NCI-H446 treated with DMSO at 0.1 percent for 48 hours (cell line): ENCODE measurements at regions not wholly inside any gene's neighbourhood (a gene's known extent, or its start where the extent isn't known, plus 50 kb on each side); places are given as distances from the start of the nearest gene placed in this dataset.

ENCODE experiments used
- DNase-seq: peaks from one replicate; lab custom pipeline; 2025; lab: John Stamatoyannopoulos, UW

DNA sequence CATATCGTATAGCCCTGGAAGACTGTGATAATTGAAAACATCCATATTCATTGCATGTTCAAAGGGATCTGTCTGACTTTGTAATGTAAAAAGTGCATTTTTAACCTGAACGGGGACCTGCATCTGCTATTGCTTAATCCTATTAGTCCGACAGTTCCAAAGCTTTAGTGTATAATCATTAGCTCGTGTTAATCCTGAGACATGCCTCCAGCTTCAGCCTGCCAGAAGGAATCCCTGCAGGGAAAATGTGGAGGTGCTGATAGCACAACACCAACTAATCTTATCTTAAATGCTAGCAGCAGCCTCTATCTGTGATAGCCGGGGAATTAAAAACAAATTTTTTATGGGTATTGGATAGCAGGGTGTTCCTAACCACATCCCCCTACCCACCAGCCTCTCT lies 495.2 kb downstream of the TLE4 start:
- no peak for DNase-seq

DNA sequence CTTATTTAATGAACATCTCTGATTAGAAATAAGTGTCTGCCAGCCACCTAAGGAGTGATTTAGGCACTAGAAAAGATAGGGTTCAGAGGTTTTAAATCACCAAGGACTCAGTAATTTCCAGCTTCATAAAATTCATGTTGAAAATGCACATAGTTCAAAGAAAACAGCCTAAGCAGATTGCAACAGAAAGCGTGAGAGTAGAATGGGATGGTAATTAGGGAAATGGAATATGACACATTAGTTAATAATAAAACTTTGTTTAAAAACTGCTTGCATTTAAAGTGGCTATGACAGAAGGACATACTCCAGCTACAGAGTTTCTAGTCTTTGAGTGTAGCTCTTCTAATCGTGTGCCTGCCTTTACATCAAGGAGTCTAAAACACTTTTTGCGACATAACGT lies 490.8 kb downstream of the TLE4 start:
- no peak for DNase-seq

DNA sequence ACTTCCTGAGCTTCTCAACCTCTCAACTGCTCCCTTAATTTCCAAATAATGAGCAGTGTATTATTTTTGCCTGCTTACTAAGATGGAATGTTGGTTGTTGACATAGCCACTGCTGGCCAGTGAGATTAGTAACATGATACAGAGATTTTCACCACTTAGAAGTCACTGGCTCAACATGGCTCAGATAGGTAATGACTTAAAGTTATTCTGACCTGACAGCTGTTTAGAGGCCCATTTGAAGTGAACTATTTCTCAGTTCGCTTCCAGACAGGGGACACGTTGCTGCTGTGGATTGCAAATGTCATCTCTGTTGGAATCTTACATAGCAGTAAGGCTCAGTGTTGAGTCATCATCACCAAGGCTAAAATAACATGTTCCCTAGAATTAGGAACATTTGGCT lies 490.2 kb downstream of the TLE4 start:
- no peak for DNase-seq

DNA sequence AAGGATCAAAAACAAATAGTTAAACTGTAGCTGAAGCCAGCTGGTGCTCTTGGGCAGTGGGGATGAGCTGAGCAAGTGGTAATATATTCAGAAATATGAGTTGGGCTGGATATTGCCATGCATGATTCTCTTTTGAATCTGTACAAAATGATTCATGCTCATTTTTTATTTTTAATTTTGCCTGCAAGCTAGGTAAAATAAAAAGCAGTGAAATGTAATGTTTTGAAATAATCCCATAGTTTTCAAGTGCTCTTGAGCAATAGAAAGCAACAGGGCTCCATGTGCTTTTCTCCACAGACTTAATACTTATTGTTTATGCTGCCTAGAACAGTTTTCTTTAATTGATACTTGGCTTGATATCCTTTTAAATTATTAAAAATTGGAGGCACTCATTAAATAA lies 489.3 kb downstream of the TLE4 start:
- no peak for DNase-seq

DNA sequence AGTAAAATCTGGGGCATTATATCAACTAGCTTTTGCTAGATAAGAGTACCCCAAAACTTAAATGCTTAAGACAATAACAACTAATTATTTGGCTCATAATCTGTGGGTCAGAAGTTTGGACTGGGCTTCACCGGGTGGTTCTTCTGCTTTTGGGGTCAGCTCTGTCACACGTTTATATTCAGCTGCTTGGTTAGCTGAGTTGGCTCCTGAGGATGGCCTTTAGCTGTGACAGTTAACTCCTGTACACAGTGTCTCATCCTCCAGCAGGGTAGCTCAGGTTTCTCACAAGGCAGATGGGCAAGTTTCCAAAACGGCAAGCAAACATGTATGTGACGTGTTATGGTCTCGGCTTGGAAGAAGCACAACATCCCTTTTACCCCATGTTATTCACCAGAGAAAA lies 488.2 kb downstream of the TLE4 start:
- no peak for DNase-seq

DNA sequence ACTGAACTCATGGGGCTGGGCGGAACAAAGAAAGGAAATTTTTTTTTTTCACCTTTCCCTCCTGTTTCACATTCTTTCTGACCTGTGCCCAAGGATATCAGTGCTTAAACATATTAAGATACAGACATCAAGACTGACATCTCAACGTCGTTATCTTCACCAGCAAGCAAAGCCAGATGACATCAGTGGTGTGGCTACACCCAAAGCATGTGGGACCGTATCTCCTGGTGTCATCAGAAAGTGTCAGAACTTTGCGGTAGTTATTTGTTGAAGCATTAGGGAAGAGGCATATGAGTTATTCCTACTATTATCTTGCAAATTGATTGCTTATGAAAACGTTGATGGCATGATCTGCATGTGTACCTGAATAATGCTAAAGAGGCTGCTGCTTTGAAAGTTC lies 487.4 kb downstream of the TLE4 start:
- DNase-seq = no peak

DNA sequence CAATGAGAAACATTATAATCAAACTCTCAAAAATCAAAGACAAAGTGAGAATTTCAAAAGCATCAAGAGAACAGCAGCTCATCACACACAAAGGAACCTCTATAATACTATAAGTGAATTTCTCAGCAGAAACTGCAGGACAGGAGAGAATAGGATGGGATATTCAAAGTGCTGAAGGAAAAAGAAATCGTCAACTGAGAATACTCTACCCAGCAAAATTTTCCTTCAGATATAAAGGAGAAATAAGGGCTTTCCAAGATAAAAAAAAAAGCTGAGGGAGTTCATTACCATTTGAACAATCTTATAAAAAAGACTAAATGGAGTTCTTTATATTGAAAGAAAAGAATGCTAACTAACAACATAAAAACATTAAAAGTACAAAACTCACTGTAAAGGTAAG lies 481.1 kb downstream of the TLE4 start:
- DNase-seq = no peak

DNA sequence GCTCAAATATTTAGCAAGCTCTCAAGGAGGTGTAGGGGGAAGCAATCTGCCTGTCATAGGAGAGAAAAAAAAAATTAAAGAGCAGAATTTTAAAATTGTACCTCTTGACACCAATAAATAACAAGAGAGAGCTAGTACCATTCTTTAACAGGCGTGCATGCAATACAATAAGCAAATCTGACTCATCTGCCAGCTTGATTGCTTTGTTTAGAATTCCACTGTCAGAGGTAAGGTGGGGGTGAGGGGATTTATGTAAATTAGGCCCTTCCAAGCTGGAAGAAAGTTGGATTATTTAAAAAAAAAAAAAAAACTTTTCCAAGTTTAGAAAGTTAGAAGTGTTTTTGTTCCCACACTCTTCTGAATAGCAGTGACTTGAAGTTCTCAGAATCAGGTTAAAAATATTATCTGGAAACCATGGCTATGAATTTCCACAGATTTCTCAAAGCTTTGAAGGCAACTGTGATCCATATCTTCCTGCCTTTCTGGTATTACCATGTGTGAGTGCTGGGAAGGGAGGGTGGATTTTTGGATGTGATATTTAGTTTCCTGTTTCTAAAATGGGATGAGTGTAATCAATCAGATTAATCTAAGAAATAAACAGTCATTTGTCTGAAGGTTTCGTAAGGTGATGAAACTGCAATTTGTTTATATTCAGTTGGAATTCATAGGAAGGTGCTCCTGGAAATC lies 477.5 kb downstream of the TLE4 start:
- DNase-seq = no peak

DNA sequence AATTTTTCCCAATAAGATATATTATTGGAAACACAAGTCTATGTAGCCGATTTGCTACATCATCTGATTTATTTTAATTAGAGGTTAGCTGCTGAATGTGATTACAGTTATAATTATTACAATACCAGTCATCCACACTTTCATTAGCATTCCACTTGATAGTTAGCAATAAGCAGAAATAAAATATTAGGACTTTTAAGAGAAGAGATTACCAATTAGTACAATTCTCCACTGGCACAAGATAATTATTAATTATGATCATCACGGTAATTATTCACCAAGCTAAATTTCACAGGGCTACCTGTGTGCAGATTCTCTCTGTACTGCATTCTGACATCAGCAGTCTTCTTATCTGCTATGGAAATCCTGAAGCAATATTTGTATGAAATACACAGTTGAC lies 474.7 kb downstream of the TLE4 start:
- no peak for DNase-seq

DNA sequence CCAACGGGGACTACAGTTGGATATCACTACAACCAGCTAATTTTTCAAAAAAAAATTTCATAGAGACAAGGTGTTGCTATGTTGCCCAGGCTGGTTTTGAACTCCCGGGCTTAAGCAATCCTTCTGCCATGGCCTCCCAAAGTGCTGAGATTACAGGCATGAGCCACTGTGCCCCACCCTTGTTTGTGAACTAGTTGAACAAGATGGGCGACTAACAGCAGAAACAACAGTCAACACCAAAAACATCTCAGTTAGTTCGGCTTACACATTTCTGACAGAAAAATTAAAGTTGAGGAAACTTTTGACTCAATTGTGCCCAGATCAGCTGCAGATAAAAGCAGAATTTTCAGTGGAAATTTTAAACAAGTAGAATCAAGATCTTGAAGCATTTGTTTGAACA lies 470.1 kb downstream of the TLE4 start:
- DNase-seq = no peak

DNA sequence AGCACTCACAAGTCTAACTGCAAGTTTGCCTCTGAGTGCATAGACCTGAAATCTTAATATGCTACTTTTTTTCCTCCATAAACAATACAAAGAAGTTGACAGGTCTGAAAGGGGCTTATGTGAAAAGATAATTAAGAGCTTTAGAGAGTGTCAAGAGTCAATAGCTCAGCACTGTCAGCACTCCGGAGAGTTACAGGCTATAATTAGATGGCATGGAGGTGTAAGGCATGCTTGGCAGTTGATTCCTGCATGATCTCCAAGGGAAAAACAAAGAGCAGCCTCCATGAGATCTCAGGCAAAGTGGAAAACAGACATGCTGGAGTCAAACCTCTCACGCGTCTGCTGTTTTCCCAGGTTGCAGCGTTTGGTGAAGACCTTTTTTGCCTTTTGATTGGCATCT lies 468.7 kb downstream of the TLE4 start:
- no peak for DNase-seq

DNA sequence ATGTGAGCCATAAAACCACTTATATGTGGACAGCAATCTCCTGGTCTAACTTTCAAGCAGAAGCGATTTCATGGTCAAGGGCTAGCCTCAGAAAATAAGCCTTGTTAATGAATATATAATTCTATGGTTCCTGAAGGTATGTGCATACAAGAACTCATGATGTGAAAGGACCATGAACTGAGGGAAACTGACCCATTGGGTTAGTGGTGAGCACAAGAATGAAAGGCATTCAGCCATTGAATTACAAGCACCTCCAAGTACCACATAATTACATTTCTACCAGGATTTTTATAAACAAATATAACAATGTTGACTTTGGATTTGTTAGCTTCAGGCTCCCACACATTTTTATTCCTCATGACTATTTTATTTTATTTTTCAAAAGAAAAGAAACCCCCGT lies 459.0 kb downstream of the TLE4 start:
- DNase-seq = no peak

DNA sequence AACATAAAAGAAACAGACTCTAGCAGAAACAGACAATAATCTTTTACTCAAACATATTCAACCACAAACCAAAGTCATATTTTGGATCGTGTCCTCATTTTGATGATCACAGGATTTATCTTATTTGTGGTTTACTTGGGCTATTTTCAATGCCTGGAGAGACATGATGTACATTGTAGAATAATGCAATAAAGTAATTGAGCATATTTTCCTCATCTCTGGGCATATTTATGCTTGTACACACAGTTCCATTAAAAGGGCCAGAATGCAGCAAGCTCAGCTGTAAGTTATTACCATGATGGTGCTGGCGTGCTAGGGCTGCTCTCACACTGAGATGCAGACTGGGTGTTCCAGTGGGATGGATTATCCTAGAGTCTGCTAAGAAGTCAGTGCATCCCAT lies 456.7 kb downstream of the TLE4 start:
- DNase-seq = no peak

DNA sequence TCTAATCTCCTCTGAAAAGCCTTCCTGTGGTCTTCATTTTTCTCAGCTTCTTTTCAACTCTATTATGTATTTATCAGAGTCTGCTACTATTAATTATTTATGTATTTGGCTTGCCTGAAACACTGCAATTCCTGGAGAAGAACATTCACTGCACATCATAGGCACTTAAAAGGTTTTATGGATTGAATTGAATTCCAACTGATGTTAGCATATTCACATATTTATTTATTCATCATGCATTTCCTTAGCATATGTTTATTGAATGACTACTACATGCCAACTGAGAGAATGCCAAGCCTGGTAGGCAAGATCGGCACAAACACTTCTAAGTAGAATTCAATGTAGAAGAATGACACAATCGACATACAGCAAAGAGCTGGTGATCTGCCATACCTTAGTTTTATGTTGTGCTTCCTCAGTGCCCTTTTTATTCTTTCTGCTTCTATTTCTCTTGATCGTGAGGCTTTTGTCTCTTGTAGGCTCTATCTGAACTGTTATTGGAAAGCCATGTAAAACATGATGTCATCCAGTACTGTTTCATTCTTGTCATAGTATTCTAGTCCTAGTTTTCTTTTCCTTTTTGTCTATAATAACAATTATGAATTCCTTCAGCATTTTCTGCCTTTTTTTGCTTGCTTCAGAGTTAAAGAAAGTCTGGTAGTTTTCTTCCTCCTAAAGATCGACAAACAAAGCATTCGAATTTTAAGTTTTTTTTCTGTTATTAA lies 454.2 kb downstream of the TLE4 start:
- no peak for DNase-seq

DNA sequence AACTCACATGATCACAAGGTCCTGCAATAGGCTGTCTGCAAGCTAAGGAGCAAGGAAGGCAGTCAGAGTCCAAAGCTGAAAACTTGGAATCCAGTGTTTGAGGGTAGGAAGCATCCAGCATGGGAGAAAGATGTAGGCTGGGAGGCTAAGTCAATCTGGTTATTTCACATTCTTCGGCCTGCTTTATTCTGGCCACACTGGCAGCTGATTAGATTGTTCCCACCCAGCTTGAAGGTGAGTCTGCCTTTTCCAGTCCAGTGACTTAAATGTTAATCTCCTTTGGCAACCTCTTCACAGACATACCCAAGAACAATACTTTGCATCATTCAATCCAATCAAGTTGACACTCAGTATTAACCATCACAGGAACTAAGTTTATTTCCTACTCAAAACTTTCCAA lies 453.4 kb downstream of the TLE4 start:
- no peak for DNase-seq

DNA sequence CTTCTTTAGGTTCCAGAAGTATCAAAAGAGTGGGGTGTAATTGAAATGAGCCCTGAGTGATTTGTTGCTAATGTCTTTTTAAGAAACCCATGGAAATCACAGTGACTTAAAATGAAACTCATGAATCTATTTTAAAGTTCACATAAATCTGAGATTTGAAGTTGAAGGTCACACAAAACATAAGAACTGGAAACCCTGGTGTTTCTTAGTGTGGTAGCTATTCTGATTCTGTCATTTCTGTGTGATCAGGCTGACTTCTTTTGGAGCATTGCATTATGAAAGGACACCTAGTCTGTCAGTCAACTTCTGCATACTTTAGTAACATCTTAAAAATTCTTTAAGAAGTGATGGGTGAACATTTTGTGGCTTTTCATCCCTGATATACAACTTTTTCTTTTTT lies 448.8 kb downstream of the TLE4 start:
- no peak for DNase-seq

DNA sequence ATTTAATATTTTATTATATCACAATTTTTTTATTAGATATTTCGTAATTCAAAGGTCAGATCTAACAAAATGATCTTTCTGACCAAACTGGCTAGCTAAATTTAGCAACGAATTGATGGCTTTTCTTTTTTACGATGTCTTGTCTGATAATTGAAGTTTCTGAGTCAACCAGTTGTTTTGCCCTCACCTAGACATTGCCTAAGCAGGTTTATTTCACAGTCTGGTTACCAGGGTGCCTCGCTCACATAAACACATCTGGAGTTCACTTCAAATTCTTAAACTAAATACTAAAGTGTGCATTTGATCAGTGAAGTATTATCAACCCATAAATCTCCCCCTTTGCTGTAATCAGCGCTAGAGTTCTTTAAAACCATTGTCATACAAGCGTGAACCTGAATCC lies 448.3 kb downstream of the TLE4 start:
- no peak for DNase-seq

DNA sequence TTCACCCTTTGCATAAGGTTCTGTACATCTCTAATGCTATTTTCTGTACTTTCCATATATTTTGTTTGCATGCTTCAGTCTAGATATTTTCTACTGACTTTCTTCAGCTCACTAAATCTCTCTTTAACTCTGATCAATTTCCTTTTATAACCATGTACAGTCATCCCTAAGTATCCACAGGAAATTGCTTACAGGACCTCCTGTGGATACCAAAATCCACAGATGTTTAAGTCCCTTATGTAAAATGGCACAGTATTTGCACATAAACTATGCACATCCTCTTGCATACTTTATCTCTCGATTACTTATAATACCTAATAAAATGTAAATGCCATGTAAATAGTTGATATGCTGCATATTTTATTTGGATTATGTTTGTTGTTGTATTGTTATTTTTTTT lies 442.1 kb downstream of the TLE4 start:
- no peak for DNase-seq

DNA sequence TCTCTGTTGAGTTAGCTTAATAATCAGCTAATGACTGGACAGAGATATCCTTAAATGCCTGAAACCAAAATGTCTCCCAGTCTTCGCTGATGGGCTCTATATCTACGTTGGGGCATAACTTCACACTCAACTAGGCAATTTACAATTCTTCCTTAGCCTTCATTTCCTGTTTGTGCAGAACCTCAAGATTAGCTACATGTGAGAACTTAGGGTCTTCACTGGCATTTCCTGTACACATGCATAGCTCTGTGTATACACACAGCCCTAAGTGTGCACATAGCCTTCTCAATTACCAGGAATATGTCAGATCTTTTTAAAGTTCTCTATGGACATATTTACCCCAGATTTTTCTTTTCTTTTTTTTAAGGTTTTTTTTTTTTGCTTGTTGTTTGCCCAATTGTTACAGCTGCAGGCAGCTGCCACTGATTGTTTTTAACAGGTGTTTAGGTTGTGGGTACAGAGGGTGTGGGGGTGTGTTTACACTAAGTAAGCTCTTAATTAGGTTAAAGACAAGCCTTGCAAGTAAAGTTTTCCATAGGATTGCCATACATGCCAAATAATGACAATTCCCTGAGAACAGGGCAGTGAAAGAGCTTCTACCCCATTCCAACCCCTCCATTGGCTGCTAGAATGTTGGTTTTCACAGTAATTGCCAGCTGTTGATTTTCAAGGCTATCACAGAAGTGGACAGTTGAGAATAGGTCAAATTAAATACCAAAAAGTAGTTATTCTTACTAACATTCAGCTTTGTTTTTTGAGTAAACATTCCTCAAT lies 441.0 kb downstream of the TLE4 start:
- DNase-seq = no peak

DNA sequence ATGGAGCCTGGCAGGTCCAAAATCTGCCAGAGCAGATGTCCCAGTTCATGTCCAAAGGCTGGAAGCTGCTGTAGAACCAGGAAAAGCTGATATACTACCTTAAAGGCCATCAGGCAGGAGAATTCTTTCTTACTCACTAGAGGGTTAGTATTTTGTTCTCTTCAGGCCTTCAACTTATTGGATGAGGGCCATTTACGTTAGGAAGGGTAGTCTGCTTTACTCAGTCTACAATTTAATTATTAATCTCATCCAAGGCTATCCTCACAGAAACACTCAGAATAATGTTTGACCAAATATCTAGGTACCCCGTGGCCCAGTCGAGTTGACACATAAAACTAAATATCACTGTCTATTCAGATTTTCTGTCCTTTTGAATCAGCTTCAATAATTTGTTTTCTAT lies 437.4 kb downstream of the TLE4 start:
- DNase-seq = no peak

DNA sequence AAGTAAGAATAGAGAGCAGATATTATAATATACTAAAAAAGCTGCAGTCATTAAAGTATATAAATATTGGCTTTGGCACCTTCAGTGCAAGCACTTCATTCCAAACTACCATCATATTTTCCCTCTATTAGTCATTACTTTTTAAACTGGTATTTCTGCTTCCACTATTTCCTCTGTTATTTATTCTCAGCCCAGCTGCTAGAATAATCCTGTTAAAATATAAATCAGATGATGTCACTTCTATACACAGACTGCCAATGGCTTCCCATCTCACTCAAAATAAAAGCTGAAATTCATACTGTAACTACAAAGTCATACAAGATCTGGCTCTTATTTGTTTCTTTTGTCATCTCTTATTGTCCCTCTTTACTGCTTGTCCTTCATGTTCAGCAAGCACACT lies 432.9 kb downstream of the TLE4 start:
- no peak for DNase-seq

DNA sequence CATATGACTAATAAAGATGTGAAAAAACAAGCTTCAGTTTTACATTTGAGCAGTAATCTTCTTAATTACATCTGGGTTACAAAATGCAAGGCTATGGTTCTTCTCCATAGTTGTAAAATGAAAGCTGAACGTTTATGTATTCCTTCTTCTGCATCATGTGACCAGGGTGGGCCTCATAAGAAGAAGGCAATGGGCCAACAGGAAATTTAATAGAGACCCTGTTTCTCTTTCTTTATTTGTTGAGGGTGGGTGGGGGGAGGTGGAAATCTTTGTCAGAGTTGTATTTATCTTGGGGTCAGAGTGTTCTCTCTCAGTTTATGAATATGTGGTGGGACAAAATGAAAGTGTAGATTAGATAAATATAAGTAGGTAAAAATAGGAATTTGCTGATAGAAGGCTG lies 418.8 kb downstream of the TLE4 start:
- DNase-seq = no peak

DNA sequence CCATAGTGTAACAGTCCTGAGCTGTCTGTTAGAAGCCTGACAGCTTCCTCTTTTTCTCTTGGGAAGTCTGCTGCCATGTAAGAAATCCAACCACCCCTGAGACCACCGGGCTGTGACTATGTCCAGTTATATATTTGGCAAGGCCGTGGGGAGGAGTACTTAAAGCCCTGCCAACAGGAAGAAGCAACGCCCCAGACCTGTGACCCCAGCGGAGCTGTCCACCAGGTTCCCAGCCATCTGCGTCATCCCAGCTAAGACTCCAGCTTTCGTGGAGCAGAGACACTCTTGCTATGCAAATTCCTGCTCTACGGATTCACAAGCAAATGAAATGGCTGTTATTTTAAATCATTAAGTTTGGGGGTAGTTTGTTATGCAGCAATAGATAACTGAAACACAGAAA lies 417.3 kb downstream of the TLE4 start:
- no peak for DNase-seq
